ENCODE measurements at regions not wholly inside any gene's neighbourhood (a gene's known extent, or its start where the extent isn't known, plus 50 kb on each side); places are given as distances from the start of the nearest gene placed in this dataset.

GRCh38 chr11:95542868-95543551, 246.6 kb downstream of the FAM76B start:
- DNase-seq (ENCODE audit: low read depth): no peak
- no peak for TF ChIP-seq CTCF (conservative IDR thresholded peaks at IDR 0.05; ENCODE audit: low read depth, low read length)
- H3K4me3 ChIP-seq (ENCODE audit: low read depth, low read length): no peak overlapping the region

- H3K4me3 ChIP-seq (ENCODE audit: low read depth, low read length): no peak overlapping the region
- TF ChIP-seq CTCF (conservative IDR thresholded peaks at IDR 0.05; ENCODE audit: low read depth, low read length): no peak
- DNase-seq (ENCODE audit: low read depth): no peak
These were observed 247.9 kb downstream of the FAM76B start for GRCh38 chr11:95541715-95542114.

- DNase-seq (ENCODE audit: low read depth): no peak
These were observed 253.4 kb downstream of the FAM76B start for GRCh38 chr11:95536047-95536690.

GRCh38 chr11:95534809-95535208, 254.8 kb downstream of the FAM76B start:
- no peak overlapping the region for H3K4me3 ChIP-seq (ENCODE audit: low read depth, low read length)
- no peak for DNase-seq (ENCODE audit: low read depth)
- no peak for TF ChIP-seq CTCF (conservative IDR thresholded peaks at IDR 0.05; ENCODE audit: low read depth, low read length)

More at GRCh38 chr11:95536047-95536690, 253.4 kb downstream of the FAM76B start:
- H3K4me3 ChIP-seq (ENCODE audit: low read depth, low read length): no peak overlapping the region
- TF ChIP-seq CTCF (conservative IDR thresholded peaks at IDR 0.05; ENCODE audit: low read depth, low read length): no peak

GRCh38 chr11:95534226-95534625, 255.4 kb downstream of the FAM76B start:
- DNase-seq (ENCODE audit: low read depth): no peak
- TF ChIP-seq CTCF (conservative IDR thresholded peaks at IDR 0.05; ENCODE audit: low read depth, low read length): no peak

GRCh38 chr11:95531116-95531515, 258.5 kb downstream of the FAM76B start:
- no peak for TF ChIP-seq CTCF (conservative IDR thresholded peaks at IDR 0.05; ENCODE audit: low read depth, low read length)
- no peak for DNase-seq (ENCODE audit: low read depth)
- H3K4me3 ChIP-seq (ENCODE audit: low read depth, low read length): no peak overlapping the region

More at GRCh38 chr11:95534226-95534625, 255.4 kb downstream of the FAM76B start:
- H3K4me3 ChIP-seq (ENCODE audit: low read depth, low read length): no peak overlapping the region

Data from epithelial cell of proximal tubule (primary cell).